Osteoblast (primary cell): ENCODE measurements at regions not wholly inside any gene's neighbourhood (a gene's known extent, or its start where the extent isn't known, plus 50 kb on each side); places are given as distances from the start of the nearest gene placed in this dataset.

Experiments used
- DNase-seq: peaks from one replicate; pipeline ENCODE4 v3.0.0; 2011; ENCODE audit warnings: low spot score, mixed read lengths; ENCODE audit not compliant: insufficient read length; ENCODE audit errors: missing footprints
- H2AFZ ChIP-seq: 2 replicates; pipeline ENCODE4 v1.6.0; 2011; ENCODE audit warnings: mild to moderate bottlenecking, low read length
- H3K27ac ChIP-seq: 2 replicates; pipeline ENCODE4 v1.5.1; 2011; ENCODE audit warnings: mild to moderate bottlenecking, low read depth, low read length, moderate library complexity
- H3K27me3 ChIP-seq: 2 replicates; pipeline ENCODE4 v1.6.0; 2012; ENCODE audit warnings: mild to moderate bottlenecking, control low read depth, inconsistent platforms, low read length, moderate library complexity; ENCODE audit not compliant: insufficient read depth
- H3K36me3 ChIP-seq: 2 replicates; pipeline ENCODE4 v1.5.1; 2011; ENCODE audit warnings: mild to moderate bottlenecking, low read length, control low read depth, moderate library complexity; ENCODE audit not compliant: insufficient read depth
- H3K4me1 ChIP-seq: 2 replicates; pipeline ENCODE4 v1.5.1; 2011; ENCODE audit warnings: mild to moderate bottlenecking, low read length, control low read depth, moderate library complexity; ENCODE audit not compliant: insufficient read depth
- H3K4me2 ChIP-seq: 2 replicates; pipeline ENCODE4 v1.6.0; 2011; ENCODE audit warnings: mild to moderate bottlenecking, low read length; ENCODE audit not compliant: insufficient read depth
- H3K4me3 ChIP-seq: fragments of 200-600 bp; sonication (generic); 3 replicates; pipeline ENCODE4 v1.5.1; 2012; ENCODE audit warnings: mild to moderate bottlenecking, low read length, inconsistent platforms; ENCODE audit not compliant: insufficient read depth
- H3K79me2 ChIP-seq: 2 replicates; pipeline ENCODE4 v1.6.0; 2012; ENCODE audit warnings: mild to moderate bottlenecking, low read length, control low read depth, inconsistent platforms; ENCODE audit not compliant: insufficient read depth
- H3K9me3 ChIP-seq: 2 replicates; pipeline ENCODE4 v1.5.1; 2011; ENCODE audit warnings: low read depth, low read length, control low read depth
- H4K20me1 ChIP-seq: 2 replicates; pipeline ENCODE4 v1.6.0; 2012; ENCODE audit warnings: mild to moderate bottlenecking, low read length, control low read depth; ENCODE audit not compliant: insufficient read depth
- CTCF ChIP-seq: IDR thresholded peaks from 2 replicates; pipeline ENCODE4 v1.5.1; 2011; ENCODE audit warnings: mild to moderate bottlenecking, low read depth, low read length, moderate library complexity; ENCODE audit errors: extremely low read depth

GRCh38 chr14:82270286-82270685, 736.6 kb upstream of the SEL1L start:
- no peak for TF ChIP-seq CTCF
- Histone ChIP-seq H3K27me3 (no peaks in the 10 kb centered on the region), H3K4me1 (no peaks in the 10 kb centered on the region), H4K20me1 (no peaks in the 10 kb centered on the region), H3K36me3 (no peaks in the 10 kb centered on the region), H3K27ac (no peak overlapping the region), H3K9me3 (peaks cover 12% of the 10 kb centered on the region), H3K4me2 (no peak overlapping the region), H3K4me3 (no peak overlapping the region), H3K79me2 (no peaks in the 10 kb centered on the region), H2AFZ (no peak overlapping the region)
- DNase-seq: no peak

GRCh38 chr14:82298811-82299210, 765.2 kb upstream of the SEL1L start:
- no peak for DNase-seq
- H3K27me3 ChIP-seq: no peaks in the 10 kb centered on the region

GRCh38 chr14:82309199-82309598, 775.5 kb upstream of the SEL1L start:
- Histone ChIP-seq H3K27ac (no peak overlapping the region), H3K4me1 (no peaks in the 10 kb centered on the region), H3K27me3 (no peaks in the 10 kb centered on the region), H4K20me1 (no peaks in the 10 kb centered on the region), H3K4me3 (no peak overlapping the region), H2AFZ (no peak overlapping the region), H3K4me2 (no peak overlapping the region), H3K79me2 (no peaks in the 10 kb centered on the region), H3K9me3 (no peaks in the 10 kb centered on the region), H3K36me3 (no peaks in the 10 kb centered on the region)
- DNase-seq: no peak
- TF ChIP-seq CTCF: no peak

More at GRCh38 chr14:82298811-82299210, 765.2 kb upstream of the SEL1L start:
- Histone ChIP-seq H3K27ac (no peak overlapping the region), H2AFZ (no peak overlapping the region), H3K79me2 (no peaks in the 10 kb centered on the region), H3K4me3 (no peak overlapping the region), H3K36me3 (no peaks in the 10 kb centered on the region), H4K20me1 (no peaks in the 10 kb centered on the region), H3K4me2 (no peak overlapping the region), H3K4me1 (no peaks in the 10 kb centered on the region), H3K9me3 (no peaks in the 10 kb centered on the region)
- TF ChIP-seq CTCF: no peak

DNA sequence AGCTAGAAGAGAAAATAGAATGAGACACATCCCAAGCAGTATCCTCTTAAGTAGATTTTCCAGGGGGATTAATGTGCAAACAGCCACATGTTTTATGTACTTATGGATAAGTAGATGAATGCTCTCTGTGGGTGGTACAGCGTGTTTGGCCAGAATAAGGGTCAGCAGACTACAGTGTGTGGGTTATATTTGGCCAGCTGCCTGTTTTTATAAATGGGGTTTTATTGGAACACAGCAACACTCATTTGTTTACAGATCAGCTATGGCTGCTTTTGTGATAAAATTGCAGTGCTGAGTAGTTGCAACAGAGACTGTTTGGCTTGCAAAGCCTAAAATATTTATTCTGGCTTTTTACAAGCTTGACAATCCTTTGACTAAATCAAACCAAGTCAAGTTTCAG, 780.2 kb upstream of the SEL1L start:
- no peak for DNase-seq
- Histone ChIP-seq H3K4me1 (no peaks in the 10 kb centered on the region), H3K4me2 (no peak overlapping the region), H3K79me2 (no peaks in the 10 kb centered on the region), H3K4me3 (no peak overlapping the region), H3K9me3 (no peaks in the 10 kb centered on the region), H2AFZ (no peak overlapping the region), H4K20me1 (no peaks in the 10 kb centered on the region), H3K36me3 (no peaks in the 10 kb centered on the region), H3K27ac (no peak overlapping the region), H3K27me3 (no peaks in the 10 kb centered on the region)
- no peak for TF ChIP-seq CTCF
